ENCODE measurements at regions not wholly inside any gene's neighbourhood (a gene's known extent, or its start where the extent isn't known, plus 50 kb on each side); places are given as distances from the start of the nearest gene placed in this dataset.

DNA sequence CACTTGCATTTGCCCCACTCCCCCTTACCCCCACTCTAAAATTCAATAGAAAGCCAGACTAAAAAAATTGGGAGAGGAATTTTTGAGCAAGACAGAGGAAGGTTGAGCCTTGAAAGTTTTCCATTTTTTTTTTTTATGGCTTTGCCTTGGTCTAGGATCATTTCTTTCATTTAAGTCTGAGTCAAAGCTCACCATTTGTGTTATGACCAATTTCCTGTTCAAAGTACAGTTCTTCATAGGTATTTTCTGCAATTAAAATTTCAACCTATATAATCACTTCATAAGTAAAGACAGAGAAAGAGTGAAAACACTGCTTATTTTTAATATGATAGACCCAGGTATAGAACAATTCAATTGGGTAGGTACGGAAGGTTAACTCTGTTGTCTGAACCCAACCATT lies 436.6 kb upstream of the ADGRL2 start:
- TF ChIP-seq, protein P1, sequence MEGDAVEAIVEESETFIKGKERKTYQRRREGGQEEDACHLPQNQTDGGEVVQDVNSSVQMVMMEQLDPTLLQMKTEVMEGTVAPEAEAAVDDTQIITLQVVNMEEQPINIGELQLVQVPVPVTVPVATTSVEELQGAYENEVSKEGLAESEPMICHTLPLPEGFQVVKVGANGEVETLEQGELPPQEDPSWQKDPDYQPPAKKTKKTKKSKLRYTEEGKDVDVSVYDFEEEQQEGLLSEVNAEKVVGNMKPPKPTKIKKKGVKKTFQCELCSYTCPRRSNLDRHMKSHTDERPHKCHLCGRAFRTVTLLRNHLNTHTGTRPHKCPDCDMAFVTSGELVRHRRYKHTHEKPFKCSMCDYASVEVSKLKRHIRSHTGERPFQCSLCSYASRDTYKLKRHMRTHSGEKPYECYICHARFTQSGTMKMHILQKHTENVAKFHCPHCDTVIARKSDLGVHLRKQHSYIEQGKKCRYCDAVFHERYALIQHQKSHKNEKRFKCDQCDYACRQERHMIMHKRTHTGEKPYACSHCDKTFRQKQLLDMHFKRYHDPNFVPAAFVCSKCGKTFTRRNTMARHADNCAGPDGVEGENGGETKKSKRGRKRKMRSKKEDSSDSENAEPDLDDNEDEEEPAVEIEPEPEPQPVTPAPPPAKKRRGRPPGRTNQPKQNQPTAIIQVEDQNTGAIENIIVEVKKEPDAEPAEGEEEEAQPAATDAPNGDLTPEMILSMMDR (conservative IDR thresholded peaks at IDR 0.05): no peak
- no peak overlapping the region for H3K9ac ChIP-seq (ENCODE audit: extremely low read depth, low read length, poor library complexity, severe bottlenecking)
- Mint-ChIP-seq H3K4me1 (no peaks in the 10 kb centered on the region), H3K27me3 (ENCODE audit: insufficient read depth) (no peaks in the 10 kb centered on the region), H3K27ac (no peak overlapping the region), H3K36me3 (ENCODE audit: low read depth) (no peaks in the 10 kb centered on the region), H3K4me3 (no peak overlapping the region), H3K9me3 (no peaks in the 10 kb centered on the region)
- no peak overlapping the region for H3K27ac ChIP-seq (ENCODE audit: low read depth, low read length)
- H3K27me3 ChIP-seq (ENCODE audit: control insufficient read depth, insufficient read depth, low read length, poor library complexity, severe bottlenecking): no peaks in the 10 kb centered on the region
- DNase-seq: no peak
- H3K4me3 ChIP-seq (ENCODE audit: low read length): no peak overlapping the region
- no peaks in the 10 kb centered on the region for H3K36me3 ChIP-seq (ENCODE audit: control insufficient read depth, insufficient read depth, low read length)
- H3K4me1 ChIP-seq (ENCODE audit: control insufficient read depth, insufficient read depth, low read length): no peaks in the 10 kb centered on the region
- 86 to 100% methylated on average over 1 of the region's 1 CpG for WGBS, 2 experiments (ENCODE audit: insufficient coverage in 1 of 2, insufficient read length in 1 of 2)
- no peaks in the 10 kb centered on the region for H3K9me3 ChIP-seq (ENCODE audit: control insufficient read depth, low read length)

- H3K36me3 Mint-ChIP-seq (ENCODE audit: low read depth): no peaks in the 10 kb centered on the region
- H3K9me3 ChIP-seq (ENCODE audit: control insufficient read depth, low read length): no peaks in the 10 kb centered on the region
- 78 to 89% methylated on average over 1 of the region's 1 CpG for WGBS, 2 experiments (ENCODE audit: insufficient coverage in 1 of 2, insufficient read length in 1 of 2)
- H3K4me1 ChIP-seq (ENCODE audit: control insufficient read depth, insufficient read depth, low read length): no peaks in the 10 kb centered on the region
- no peak overlapping the region for H3K4me3 ChIP-seq (ENCODE audit: low read length)
- H3K36me3 ChIP-seq (ENCODE audit: control insufficient read depth, insufficient read depth, low read length): no peaks in the 10 kb centered on the region
- H3K27me3 Mint-ChIP-seq (ENCODE audit: insufficient read depth): no peaks in the 10 kb centered on the region
- H3K4me1 Mint-ChIP-seq: peaks cover 5% of the 10 kb centered on the region
- no peak for DNase-seq
- H3K9me3 Mint-ChIP-seq: no peaks in the 10 kb centered on the region
- no peak overlapping the region for H3K27ac ChIP-seq (ENCODE audit: low read depth, low read length)
- TF ChIP-seq, protein P1 (conservative IDR thresholded peaks at IDR 0.05): no peak
- no peak overlapping the region for H3K27ac Mint-ChIP-seq
- no peaks in the 10 kb centered on the region for H3K27me3 ChIP-seq (ENCODE audit: control insufficient read depth, insufficient read depth, low read length, poor library complexity, severe bottlenecking)
- no peak overlapping the region for H3K4me3 Mint-ChIP-seq
- no peak overlapping the region for H3K9ac ChIP-seq (ENCODE audit: extremely low read depth, low read length, poor library complexity, severe bottlenecking)
Observed at GRCh38 chr1:81358151-81358550, 442.6 kb upstream of the ADGRL2 start.

- Mint-ChIP-seq H3K4me3 (no peak overlapping the region), H3K4me1 (peaks cover 28% of the 10 kb centered on the region), H3K9me3 (no peaks in the 10 kb centered on the region), H3K36me3 (ENCODE audit: low read depth) (no peaks in the 10 kb centered on the region), H3K27ac (no peak overlapping the region), H3K27me3 (ENCODE audit: insufficient read depth) (no peaks in the 10 kb centered on the region)
- no peak for DNase-seq
- H3K36me3 ChIP-seq (ENCODE audit: control insufficient read depth, insufficient read depth, low read length): no peaks in the 10 kb centered on the region
- H3K9me3 ChIP-seq (ENCODE audit: control insufficient read depth, low read length): no peaks in the 10 kb centered on the region
- H3K9ac ChIP-seq (ENCODE audit: extremely low read depth, low read length, poor library complexity, severe bottlenecking): no peak overlapping the region
- WGBS, 2 experiments (ENCODE audit: insufficient coverage in 1 of 2, insufficient read length in 1 of 2): 90 to 93% methylated on average over 5 of the region's 5 CpGs
- no peak overlapping the region for H3K27ac ChIP-seq (ENCODE audit: low read depth, low read length)
- TF ChIP-seq, protein P1 (conservative IDR thresholded peaks at IDR 0.05): no peak
- peaks cover 2% of the 10 kb centered on the region for H3K4me1 ChIP-seq (ENCODE audit: control insufficient read depth, insufficient read depth, low read length)
- no peak overlapping the region for H3K4me3 ChIP-seq (ENCODE audit: low read length)
- H3K27me3 ChIP-seq (ENCODE audit: control insufficient read depth, insufficient read depth, low read length, poor library complexity, severe bottlenecking): no peaks in the 10 kb centered on the region
Observed at GRCh38 chr1:81351864-81352263, 448.9 kb upstream of the ADGRL2 start.

All from endodermal cell (in vitro differentiated cells).